Kidney epithelial cell (primary cell): ENCODE measurements at regions not wholly inside any gene's neighbourhood (a gene's known extent, or its start where the extent isn't known, plus 50 kb on each side); places are given as distances from the start of the nearest gene placed in this dataset.

Source experiments
- DNase-seq: peaks from one replicate; pipeline ENCODE4 v3.0.0-alpha.2; 2010; ENCODE audit warnings: low read depth
- H3K27me3 ChIP-seq: 2 replicates; pipeline ENCODE4 v1.6.0; 2011; ENCODE audit warnings: low read length; ENCODE audit not compliant: control insufficient read depth, insufficient read depth
- H3K36me3 ChIP-seq: 2 replicates; pipeline ENCODE4 v1.5.1; 2011; ENCODE audit warnings: low read length; ENCODE audit not compliant: control insufficient read depth, insufficient read depth
- H3K4me3 ChIP-seq: 2 replicates; pipeline ENCODE4 v1.5.1; 2011; ENCODE audit warnings: low read depth, mild to moderate bottlenecking, control low read depth, low read length
- CTCF ChIP-seq: IDR thresholded peaks from 2 replicates; pipeline ENCODE4 v1.5.1; 2011; ENCODE audit warnings: mild to moderate bottlenecking, moderate library complexity, low read length, control low read depth, inconsistent platforms; ENCODE audit not compliant: insufficient read depth, poor library complexity, severe bottlenecking

GRCh38 chr9:105871540-105871939 lies 177.2 kb downstream of the TMEM38B start:
- no peaks in the 10 kb centered on the region for H3K27me3 ChIP-seq
- no peak overlapping the region for H3K4me3 ChIP-seq
- no peaks in the 10 kb centered on the region for H3K36me3 ChIP-seq
- no peak for DNase-seq
- no peak for TF ChIP-seq CTCF

GRCh38 chr9:105873801-105874200 lies 179.5 kb downstream of the TMEM38B start:
- no peak for DNase-seq
- TF ChIP-seq CTCF, result no peak
- no peaks in the 10 kb centered on the region for H3K36me3 ChIP-seq
- no peaks in the 10 kb centered on the region for H3K27me3 ChIP-seq
- no peak overlapping the region for H3K4me3 ChIP-seq

- TF ChIP-seq CTCF, result no peak
These were observed 183.4 kb downstream of the TMEM38B start for GRCh38 chr9:105877721-105878120.

GRCh38 chr9:105879181-105879580 lies 184.8 kb downstream of the TMEM38B start:
- no peak for DNase-seq
- Histone ChIP-seq H3K36me3 (no peaks in the 10 kb centered on the region), H3K27me3 (no peaks in the 10 kb centered on the region), H3K4me3 (no peak overlapping the region)
- TF ChIP-seq CTCF, result no peak

More at GRCh38 chr9:105877721-105878120, 183.4 kb downstream of the TMEM38B start:
- Histone ChIP-seq H3K27me3 (no peaks in the 10 kb centered on the region), H3K4me3 (no peak overlapping the region), H3K36me3 (no peaks in the 10 kb centered on the region)
- no peak for DNase-seq

- no peaks in the 10 kb centered on the region for H3K27me3 ChIP-seq
- H3K4me3 ChIP-seq, result no peak overlapping the region
- DNase-seq, result no peak
- no peak for TF ChIP-seq CTCF
- H3K36me3 ChIP-seq, result no peaks in the 10 kb centered on the region
These were observed 186.2 kb downstream of the TMEM38B start for GRCh38 chr9:105880517-105880916.

- Histone ChIP-seq H3K27me3 (no peaks in the 10 kb centered on the region), H3K36me3 (no peaks in the 10 kb centered on the region), H3K4me3 (no peak overlapping the region)
- no peak for DNase-seq
- no peak for TF ChIP-seq CTCF
These were observed 186.7 kb downstream of the TMEM38B start for GRCh38 chr9:105881021-105881420.
